HG03558 (cell line): ENCODE measurements at regions not wholly inside any gene's neighbourhood (a gene's known extent, or its start where the extent isn't known, plus 50 kb on each side); places are given as distances from the start of the nearest gene placed in this dataset.

Experiments
- ATAC-seq: cut with Tn5 transposase; IDR thresholded peaks from one replicate; pipeline ENCODE4 v1.9.1; 2021; ENCODE audit warnings: moderate number of reproducible peaks; ENCODE audit not compliant: unreplicated experiment; ENCODE audit errors: extremely low read depth

DNA sequence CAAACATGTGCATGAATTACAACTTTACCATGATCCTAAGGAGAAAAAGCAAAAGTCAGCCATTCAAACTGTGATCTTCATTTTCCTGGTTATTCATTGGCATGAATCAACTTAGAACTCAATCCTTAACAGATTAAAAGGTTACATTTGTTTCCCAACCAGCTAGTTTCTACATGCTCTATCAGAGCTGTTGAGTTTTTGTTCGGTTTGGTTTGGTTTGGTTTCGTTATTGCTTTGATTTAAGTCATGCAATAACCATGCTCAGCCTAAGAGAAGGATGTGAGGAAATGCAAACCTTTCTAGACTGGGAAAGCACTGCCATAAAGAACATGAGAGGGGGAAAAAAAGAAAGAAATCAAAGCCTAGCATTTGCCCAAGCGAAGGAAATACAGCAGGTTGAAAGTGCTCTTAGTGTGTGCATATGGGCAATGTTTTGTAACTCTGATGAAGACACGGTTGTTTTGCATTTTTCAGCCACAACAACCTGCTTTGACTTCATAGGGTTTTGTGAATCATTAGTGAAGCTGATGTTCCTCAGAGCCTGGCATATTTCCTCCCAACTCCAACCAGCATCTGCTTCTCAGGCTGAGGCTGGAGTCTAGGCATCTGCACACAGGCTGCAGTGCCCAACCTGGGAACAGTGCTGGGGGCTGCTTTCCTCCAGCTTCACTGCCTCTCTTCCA is 234.3 kb downstream of the ZNF674 start:
- ATAC-seq: no peak

DNA sequence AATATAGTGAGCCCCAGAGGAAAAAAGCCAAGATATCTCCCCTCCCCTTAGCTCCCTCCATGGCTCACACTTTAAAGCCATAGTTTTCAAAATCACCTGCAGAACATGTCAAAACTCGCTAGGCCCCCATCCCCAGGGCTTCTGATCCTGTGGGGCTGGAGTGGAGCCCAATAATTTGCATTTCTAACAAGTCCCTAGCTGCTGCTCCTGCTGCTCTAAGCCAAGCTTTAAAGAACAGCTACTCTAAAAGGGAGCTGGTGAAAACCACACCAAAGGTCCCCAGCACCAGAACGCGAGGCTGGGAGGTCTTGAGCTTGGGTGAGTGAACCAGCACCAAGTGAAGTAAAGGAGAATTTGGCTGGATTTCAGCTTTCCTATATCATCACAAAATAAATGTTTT is 237.1 kb downstream of the ZNF674 start:
- no peak for ATAC-seq

DNA sequence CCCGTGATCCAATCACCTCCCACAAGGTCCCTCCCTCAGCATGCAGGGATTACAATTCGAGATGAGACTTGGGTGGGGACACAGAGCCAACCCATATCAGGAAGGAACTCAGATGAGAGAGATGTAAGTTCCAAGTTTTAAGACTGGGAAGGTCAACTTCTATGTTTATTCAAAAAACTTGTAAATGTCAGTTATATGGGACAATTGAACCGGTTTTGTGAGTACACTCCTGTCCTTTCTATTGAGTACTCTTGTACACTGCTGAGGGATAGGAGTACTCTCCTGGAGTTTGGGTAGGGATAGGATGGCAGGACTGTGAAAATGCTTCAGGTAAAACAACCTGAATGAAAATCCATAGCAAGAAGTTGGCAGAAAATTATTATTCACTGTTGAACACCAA is 239.1 kb downstream of the ZNF674 start:
- ATAC-seq: no peak

DNA sequence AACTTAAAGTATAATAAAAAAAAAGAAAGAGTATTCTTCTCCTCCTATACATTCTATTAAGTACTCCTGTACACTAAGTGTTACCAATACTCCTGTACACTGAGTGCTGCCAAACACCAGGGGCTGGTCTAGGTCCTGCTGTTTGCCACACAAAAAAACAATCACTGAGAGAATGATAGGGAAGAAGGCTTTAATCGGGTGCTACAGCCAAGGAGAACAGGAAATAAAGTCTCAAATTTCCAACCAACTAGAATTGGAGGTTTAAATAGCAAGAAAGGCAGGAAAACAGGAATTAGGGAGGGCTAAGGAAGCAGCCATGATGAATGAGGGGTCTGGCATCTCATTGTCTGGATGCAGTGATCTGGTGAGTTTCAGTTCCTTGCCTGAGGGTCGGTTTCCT is 239.8 kb downstream of the ZNF674 start:
- no peak for ATAC-seq

DNA sequence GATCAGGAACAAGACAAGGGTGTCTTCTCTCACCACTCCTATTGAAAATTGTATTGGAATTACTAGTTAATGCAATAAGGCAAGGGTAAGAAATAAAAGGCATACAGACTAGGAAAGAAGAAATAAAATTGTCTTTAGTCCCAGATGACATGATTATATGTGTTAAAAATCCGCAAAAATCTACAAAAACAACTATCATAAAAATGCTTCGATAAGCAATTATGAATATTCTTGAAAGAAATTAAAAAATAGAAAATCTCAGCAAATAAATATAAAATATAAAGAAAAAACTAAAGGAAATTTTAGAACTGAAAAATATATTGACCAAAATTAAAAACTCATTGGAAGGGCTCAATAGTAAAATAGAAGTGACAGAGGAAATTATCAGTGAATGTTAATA is 243.3 kb downstream of the ZNF674 start:
- ATAC-seq: no peak

DNA sequence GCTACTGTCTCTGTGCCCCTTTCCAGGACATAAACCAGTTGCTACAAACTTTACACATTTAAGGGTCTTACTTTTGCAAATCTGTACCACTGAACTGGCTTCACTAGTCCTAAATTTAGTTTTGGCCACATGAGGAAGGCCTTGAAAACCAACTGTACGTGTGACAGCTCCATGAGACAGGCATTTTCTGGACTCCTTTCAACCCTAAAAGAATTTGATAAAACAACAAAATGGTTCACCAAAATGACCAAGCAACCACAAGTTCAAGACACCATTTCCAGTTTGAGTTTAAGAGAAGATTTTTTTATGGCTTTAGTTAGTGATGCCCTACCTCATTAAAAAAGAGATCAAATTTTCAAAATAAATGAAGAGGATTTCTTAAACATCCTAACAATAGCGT is 246.4 kb downstream of the ZNF674 start:
- ATAC-seq: no peak

DNA sequence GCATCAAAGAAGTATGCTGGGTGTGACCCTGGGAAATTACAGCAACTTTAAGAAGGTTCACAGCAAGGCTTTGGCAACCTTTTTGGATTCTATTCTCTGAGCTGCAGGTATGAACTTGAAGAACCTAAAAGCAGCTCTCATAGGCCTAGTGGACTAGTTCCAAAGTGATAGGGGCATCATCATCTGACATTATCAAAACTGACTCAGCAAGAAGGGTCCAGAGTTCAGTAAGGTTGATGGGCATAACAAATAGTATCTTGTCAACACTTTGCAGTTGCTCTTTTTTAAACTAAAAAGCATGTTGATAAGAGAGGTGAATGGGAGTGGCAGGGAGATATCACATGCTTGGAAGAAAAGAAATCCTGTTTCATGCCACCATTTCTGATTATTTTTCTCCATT is 249.3 kb downstream of the ZNF674 start:
- ATAC-seq: no peak

DNA sequence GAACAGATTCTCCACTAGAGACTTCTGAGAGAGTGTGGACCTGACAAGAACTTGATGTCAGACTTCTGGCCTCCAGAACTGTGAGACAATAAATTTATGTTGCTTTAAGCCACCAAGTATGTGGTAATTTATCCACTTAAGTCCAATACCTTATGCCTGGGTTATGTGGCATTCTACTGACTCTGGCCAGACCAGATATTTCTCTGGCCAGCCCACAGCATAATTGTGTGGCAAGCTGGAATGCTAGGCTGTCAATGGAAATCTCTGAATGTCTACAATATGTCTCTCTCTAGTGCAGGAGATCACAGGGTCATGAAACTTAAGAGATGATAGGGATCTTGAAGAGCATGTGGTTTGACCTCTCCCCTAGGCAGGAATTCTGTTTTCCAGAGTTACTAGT is 251.0 kb downstream of the ZNF674 start:
- ATAC-seq: no peak

DNA sequence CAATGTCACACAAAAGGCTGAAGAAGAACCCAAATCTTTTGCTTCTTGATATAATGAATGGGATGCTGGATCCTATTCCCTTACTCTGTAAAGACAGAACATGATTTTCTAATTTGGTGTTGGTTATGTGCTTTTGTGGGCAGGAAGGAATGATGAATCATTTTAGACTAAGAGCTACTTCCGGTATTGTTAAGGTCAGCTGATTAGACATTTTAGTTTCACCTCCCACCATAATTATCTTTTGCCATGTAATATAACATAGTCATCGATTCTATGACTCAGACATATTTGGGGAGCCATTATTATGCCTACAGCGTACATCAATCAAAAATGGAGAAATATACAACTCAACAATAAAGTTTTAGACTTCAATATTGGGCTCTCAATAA is 265.3 kb downstream of the ZNF674 start:
- no peak for ATAC-seq

DNA sequence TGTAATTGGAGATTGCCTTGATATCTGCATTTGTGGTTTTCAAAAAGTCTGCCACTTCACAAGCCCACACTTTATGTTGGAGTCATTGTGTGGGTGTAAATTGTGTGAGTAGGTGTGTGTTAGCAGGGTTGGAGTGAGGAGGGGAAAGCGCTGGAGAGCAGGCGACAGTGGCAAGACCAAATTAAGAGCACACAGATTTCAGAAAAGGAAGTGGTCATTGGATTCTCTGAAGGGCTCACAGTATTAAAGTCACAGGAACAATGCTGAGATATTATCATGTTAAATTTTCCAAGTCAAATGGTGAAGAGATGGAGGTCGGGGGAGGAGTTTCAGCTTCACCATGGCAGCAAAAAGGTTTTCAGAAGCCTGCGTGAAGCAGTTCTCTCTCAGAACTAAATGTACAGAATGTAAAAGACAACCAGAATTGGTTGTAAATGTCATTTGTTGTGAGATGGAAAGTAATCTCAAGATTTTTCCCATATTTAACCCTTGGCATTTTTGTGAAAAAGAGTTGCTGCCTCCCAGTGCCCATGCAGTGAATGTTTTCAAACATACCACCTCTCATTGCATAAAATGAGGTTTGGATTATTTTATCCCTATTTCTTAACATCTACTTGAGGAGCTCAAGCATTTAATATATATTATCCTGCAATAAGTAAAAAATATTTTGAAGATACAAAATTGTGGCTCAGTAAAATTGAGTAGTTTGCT is 265.9 kb downstream of the ZNF674 start:
- no peak for ATAC-seq

DNA sequence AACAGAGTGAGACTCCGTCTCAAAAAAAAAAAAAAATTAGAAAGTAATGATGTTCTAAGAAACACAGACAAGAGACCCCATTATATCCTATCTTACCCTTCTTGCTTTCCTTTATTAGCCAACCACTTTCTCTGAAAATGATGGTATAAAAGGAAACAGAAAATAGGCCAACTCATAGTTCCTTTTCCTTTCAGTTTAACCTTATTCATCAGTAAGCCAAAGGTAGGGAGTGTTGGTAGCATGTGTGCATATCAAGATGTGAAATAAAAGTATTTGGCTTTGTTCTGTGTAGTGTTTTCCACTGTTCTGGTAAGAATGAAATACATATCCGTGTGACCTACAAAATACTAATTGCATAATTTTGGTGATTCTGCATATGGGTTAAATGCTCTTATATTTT is 266.6 kb downstream of the ZNF674 start:
- ATAC-seq: no peak

DNA sequence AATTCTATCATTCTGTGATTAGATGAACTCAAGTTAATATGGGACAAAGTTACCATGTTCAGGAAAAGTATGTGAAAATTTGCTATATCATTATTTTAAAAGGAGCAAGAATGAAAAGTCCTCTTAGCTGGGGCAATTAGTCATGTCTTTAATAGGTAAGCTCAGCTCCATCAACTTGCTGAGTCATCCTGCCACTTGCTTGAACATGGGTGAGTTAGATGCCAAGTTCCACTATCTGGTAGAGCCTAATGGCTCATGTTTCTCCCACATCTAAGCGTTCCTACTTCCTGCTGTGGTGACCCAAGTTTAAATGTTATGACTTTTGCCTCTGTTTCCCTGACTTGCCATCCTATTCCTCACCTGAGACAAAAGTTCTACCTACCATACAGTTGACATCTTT is 276.8 kb downstream of the ZNF674 start:
- no peak for ATAC-seq

DNA sequence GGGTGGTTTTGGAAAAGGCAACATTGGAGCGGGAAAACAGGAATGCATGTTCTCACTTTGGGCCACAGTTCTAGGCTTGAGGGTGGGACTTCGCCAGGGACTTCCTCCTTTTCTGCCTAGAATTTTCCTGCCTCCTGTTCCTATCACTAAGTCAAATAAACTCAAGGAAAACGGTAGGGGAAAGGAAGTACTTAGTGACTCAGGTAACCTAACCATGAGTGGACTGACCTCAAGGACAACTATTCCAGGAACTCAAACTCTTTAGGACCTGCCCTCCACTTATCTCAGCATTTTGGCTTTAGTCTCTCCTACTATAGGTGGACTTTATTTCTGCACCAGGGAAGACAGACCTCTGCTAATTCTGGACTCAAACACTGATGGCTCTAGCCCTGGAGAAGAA is 281.7 kb downstream of the ZNF674 start:
- ATAC-seq: no peak

DNA sequence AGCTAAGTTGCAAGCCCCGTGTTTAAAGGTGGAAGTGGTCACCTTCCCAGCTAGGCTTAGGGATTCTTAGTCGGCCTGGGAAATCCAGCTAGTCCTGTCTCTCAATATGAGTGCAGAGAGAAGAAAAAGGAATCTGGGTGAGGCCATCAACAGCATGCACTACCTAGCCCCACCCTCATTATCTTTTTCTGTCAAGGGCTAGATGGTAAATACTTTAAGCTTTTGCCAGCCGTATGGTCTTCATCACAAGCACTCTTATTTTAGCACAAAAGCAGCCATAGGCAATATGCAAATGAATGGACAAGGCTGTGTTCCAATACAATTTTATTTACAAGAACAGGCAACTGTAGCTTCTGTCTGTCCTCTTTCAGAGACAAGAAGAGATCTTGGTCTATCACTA is 282.9 kb downstream of the ZNF674 start:
- no peak for ATAC-seq

DNA sequence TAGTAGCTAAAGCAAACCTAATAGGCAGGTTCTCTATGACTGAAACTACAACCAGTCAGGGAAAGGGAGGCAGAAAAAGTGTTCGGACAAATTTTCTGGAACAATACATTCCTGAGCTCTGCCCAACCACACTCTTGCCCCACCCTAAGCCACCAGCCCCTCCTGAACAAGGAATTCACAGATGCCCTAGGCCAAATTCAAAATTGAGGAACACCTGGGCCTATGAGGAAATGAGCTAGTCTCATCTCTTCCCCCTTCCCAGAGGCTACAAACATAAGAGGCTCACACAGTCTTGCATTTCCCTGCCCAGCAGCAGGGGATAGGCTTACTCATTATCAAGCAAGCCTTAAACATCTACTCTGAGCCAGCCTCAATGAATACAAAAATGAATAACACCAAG is 284.7 kb downstream of the ZNF674 start:
- no peak for ATAC-seq

DNA sequence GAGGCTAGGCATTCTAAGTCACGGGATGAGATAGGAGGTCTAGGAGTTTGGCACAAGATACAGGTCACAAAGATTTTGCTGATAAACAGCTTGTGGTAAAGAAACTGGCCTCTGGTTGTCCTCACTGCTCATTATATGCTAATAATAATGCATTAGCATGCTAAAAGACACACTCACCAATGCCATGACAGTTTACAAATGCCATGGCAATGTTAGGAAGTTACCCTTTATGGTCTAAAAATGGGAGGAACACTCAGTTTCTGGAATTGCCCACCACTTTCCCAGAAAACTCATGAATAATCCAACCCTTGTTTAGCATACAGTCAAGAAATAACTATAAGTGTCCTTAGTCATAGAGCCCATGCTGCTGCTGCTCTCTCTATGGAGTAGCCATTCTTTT is 286.9 kb downstream of the ZNF674 start:
- no peak for ATAC-seq

DNA sequence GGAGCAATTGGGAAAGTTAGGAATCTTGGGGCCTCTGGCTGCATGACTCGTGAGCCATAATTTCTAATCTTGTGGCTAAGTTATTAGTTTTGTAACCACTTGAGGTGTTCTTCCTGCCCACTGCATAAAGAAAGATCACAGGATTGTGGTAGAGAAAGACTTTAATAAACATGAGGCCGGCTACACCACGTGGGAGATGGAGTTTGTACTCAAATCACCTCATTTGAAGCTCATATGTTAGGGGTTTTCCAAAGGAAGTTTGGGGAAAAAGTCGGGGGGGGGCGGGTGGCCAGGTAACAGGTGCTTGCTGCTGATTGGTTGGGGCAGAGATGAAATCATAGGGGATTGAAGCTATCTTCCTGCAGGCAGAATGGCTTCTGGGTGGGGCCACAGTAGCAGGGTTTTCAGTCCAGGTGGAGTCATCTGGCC is 287.8 kb downstream of the ZNF674 start:
- no peak for ATAC-seq

DNA sequence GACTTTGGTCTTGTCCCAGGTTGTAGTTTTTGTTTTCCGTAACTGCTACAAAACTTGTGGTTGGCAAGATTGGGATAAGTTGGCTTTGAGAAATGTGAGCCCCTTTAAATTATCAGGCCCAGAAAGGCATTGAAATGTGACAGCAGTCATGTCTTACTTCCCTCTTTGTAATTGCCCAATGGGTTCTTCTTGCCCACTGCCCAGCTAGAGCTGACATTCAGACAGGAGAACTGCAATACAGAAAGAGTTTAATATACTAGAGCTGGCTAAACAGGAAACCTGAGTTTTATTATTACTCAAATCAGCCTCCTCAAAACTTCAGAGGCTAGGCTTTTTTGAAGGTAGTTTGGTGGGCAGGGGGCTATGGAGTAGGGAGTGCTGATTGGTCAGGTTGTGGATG is 288.3 kb downstream of the ZNF674 start:
- no peak for ATAC-seq

DNA sequence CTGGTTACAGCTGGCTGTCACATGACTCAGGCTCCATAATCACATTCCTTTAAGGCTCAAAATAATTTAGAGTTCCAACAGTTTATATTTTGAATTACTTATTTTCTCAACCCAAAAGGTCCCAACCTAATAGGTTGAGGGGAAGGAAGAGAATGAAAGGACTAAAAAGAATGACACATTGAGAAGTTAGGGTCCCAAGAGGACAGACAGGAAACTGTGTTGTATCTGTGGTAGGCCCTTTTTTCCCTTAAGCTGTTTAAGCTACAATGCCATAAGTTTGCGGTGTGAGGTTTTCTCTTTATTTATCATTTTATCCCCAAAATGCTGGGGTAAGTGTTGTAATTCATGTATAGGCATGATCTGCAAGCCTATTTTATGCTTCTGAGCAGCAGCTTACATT is 290.2 kb downstream of the ZNF674 start:
- ATAC-seq: no peak

DNA sequence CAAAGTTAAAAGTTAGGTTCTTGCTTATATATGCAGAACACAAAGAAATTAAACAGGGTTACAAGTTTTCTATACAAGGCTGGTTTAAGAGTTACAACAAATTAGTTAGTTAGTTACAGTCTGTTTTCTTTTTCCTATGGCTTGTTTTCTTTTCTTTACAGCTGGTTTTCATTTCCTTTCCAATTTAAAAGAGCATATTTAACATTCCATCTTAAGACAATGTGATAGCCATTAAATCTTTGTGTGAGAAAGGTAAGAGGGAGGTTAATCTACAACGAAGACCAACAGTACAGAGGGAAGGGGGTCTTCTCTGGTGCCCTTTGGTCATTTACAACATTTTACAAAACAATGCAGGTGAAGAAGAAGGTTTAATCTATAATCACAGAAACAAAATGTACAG is 290.6 kb downstream of the ZNF674 start:
- no peak for ATAC-seq

DNA sequence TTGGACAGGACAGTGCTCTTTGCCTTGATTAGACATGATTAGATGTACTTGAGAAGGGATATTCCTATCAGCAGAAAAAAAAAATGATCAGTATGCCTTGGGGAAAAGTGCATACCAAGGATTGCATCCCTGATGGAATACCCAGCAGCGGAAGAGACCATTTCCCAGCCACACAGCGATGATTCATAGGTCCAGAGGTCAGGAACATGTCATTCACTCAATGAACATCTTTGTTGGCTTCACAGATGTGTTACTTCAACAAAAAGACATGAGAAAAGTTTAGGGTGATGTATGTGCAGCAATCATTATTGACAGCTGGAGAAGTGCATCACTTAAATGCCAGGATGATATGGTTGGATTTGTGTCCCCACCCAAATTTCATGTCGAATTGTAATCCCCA is 293.5 kb downstream of the ZNF674 start:
- no peak for ATAC-seq

DNA sequence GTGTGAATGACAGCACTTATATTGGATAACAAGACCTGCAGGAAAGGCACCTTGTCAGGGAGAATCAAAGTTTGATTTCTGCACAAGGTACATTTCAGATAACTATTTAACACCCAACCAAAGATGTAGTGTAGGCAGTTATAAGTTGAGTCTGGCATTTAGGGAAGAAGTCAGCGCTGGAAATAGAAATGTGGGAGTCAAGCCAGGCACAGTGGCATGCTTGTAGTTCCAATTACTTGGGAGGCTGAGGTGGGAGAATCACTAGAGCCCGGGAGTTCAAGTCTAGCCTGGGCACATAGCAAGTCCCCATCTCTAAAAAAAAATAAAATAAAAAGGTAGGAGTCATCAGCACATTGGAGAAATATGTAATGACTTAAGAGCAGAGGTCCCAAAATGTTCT is 295.1 kb downstream of the ZNF674 start:
- no peak for ATAC-seq
